GM12878 (cell line): ENCODE measurements at regions not wholly inside any gene's neighbourhood (a gene's known extent, or its start where the extent isn't known, plus 50 kb on each side); places are given as distances from the start of the nearest gene placed in this dataset.

Experiments used
- ATAC-seq: fragments of 200-7000 bp; cut with Tn5 transposase; 3 replicates; pipeline ENCODE4 v1.9.1; 2020; ENCODE audit warnings: mild to moderate bottlenecking, moderate library complexity
- BruUV-seq: library from RNA; stranded (reverse); fragments of 400-500 nt; replicated peaks from 2 replicates; lab custom pipeline; 2021; lab: Mats Ljungman, UMichigan
- CTCF ChIA-PET: fragments of 300-600 bp; sonication (Branson Sonifier 250); formaldehyde crosslinking; extraction: SDS; loops from one replicate; lab custom pipeline; 2021; ENCODE audit warnings: inconsistent platforms; lab: Yijun Ruan, JAX
- POLR2A ChIA-PET: fragments of 350-600 bp; formaldehyde crosslinking; extraction: SDS; loops from one replicate; lab custom pipeline; 2021; ENCODE audit warnings: inconsistent platforms; lab: Charles Lee
- RAD21 ChIA-PET: fragments of 300-600 bp; sonication (Branson Sonifier 250); formaldehyde crosslinking; loops from one replicate; lab custom pipeline; 2023; ENCODE audit warnings: antibody characterized with exemption; ENCODE audit not compliant: unreplicated experiment; lab: Charles Lee
- SMC1A ChIA-PET: fragments of 300-600 bp; sonication (Branson Sonifier 250); formaldehyde crosslinking; loops from one replicate; lab custom pipeline; 2023; ENCODE audit not compliant: unreplicated experiment, uncharacterized antibody; lab: Charles Lee
- DNase-seq: peaks from one replicate; pipeline ENCODE4 v3.0.0-alpha.2; 2011; ENCODE audit warnings: low read depth, low spot score
- FAIRE-seq: peaks from 3 replicates; lab custom pipeline; 2011; peaks lifted over from hg19 to GRCh38; lab: Jason Lieb, UNC
- H2AFZ ChIP-seq: 2 replicates; pipeline ENCODE4 v1.6.0; 2011; ENCODE audit warnings: low read depth, low read length, control low read depth; ENCODE audit not compliant: control insufficient read depth
- H3K27ac ChIP-seq: 2 replicates; pipeline ENCODE4 v1.5.1; 2011; ENCODE audit warnings: control low read depth; ENCODE audit not compliant: control insufficient read depth, insufficient read depth
- H3K27me3 ChIP-seq, 2 experiments: replicated peaks in 1 of 2; 2 replicates each; pipeline versions ENCODE4 v1.6.0 to v1.6.1; 2011; ENCODE audit warnings: low read length in 1 of 2; ENCODE audit not compliant: control insufficient read depth in 2 of 2, insufficient read depth in 2 of 2
- H3K36me3 ChIP-seq, 2 experiments: 2 replicates each; pipeline ENCODE4 v1.5.1; 2011; ENCODE audit warnings: low read length in 1 of 2; ENCODE audit not compliant: control insufficient read depth in 2 of 2, insufficient read depth in 2 of 2
- H3K4me1 ChIP-seq: 2 replicates; pipeline ENCODE4 v1.6.1; 2011; ENCODE audit warnings: mild to moderate bottlenecking, low read length, moderate library complexity, mixed read lengths; ENCODE audit not compliant: control insufficient read depth, insufficient read depth
- H3K4me2 ChIP-seq: 2 replicates; pipeline ENCODE4 v1.6.0; 2011; ENCODE audit warnings: control low read depth; ENCODE audit not compliant: control insufficient read depth, insufficient read depth
- H3K4me3 ChIP-seq: fragments of 200-600 bp; sonication (generic); 2 replicates; pipeline ENCODE4 v1.5.1; 2016
- H3K79me2 ChIP-seq: 2 replicates; pipeline ENCODE4 v1.6.0; 2011; ENCODE audit warnings: low read length; ENCODE audit not compliant: control insufficient read depth, insufficient read depth
- H3K9ac ChIP-seq: 2 replicates; pipeline ENCODE4 v1.8.0; 2011; ENCODE audit warnings: low read length, control low read depth, mixed read lengths; ENCODE audit not compliant: control insufficient read depth, insufficient read depth
- H3K9me3 ChIP-seq: replicated peaks from 3 replicates; pipeline ENCODE4 v1.5.1; 2011; ENCODE audit warnings: mild to moderate bottlenecking, low read length; ENCODE audit not compliant: control insufficient read depth, insufficient read depth
- H4K20me1 ChIP-seq: 2 replicates; pipeline ENCODE4 v1.6.0; 2011; ENCODE audit not compliant: control insufficient read depth, insufficient read depth
- ATF7 ChIP-seq: fragments of 450-650 bp; IDR thresholded peaks from 2 replicates; pipeline ENCODE4 v1.6.1; 2016; ENCODE audit warnings: low read depth, mild to moderate bottlenecking
- BCL3 ChIP-seq: IDR thresholded peaks from 2 replicates; pipeline ENCODE4 v1.6.1; 2011; ENCODE audit warnings: borderline replicate concordance, low read depth, mild to moderate bottlenecking, moderate library complexity, low read length; ENCODE audit not compliant: insufficient read depth, poor library complexity, severe bottlenecking
- CHD1 ChIP-seq: IDR thresholded peaks from 2 replicates; pipeline ENCODE4 v1.6.1; 2012; ENCODE audit warnings: low read depth, low read length, improper control_type of control experiment
- CHD4 ChIP-seq: fragments of 200-600 bp; sonication (generic); IDR thresholded peaks from 2 replicates; pipeline ENCODE4 v1.6.1; 2016; ENCODE audit warnings: mild to moderate bottlenecking
- CREM ChIP-seq: IDR thresholded peaks from 2 replicates; pipeline ENCODE4 v1.6.1; 2014; ENCODE audit warnings: antibody characterized with exemption, low read depth
- EGR1 ChIP-seq, 2 experiments: IDR thresholded peaks; 1 replicate in 1 of 2; 2 replicates in 1 of 2; pipeline ENCODE4 v1.6.1; 2011 to 2012; ENCODE audit warnings: low read depth in 2 of 2, low read length in 2 of 2, borderline replicate concordance in 1 of 2, mild to moderate bottlenecking in 1 of 2, moderate library complexity in 1 of 2
- MEF2B ChIP-seq: fragments of 450-650 bp; IDR thresholded peaks from 2 replicates; pipeline ENCODE4 v1.6.1; 2018; ENCODE audit warnings: mild to moderate bottlenecking, moderate library complexity; ENCODE audit not compliant: partially characterized antibody, poor library complexity, severe bottlenecking
- NFYB ChIP-seq: IDR thresholded peaks from 2 replicates; pipeline ENCODE4 v1.6.1; 2011; ENCODE audit warnings: low read depth, mild to moderate bottlenecking, low read length, improper control_type of control experiment, moderate library complexity; ENCODE audit not compliant: insufficient read depth
- NR2C2 ChIP-seq: IDR thresholded peaks from 2 replicates; pipeline ENCODE4 v1.6.1; 2011; ENCODE audit warnings: borderline replicate concordance, low read depth; ENCODE audit not compliant: control insufficient read depth, insufficient read length
- NRF1 ChIP-seq: conservative IDR thresholded peaks from 2 replicates; pipeline ENCODE4 v1.6.1; 2011; ENCODE audit warnings: mild to moderate bottlenecking, low read depth, low read length, improper control_type of control experiment
- PKNOX1 ChIP-seq: fragments of 450-650 bp; IDR thresholded peaks from 2 replicates; pipeline ENCODE4 v1.6.1; 2016; ENCODE audit warnings: mild to moderate bottlenecking
- PRDM15 ChIP-seq: fragments of 450-650 bp; formaldehyde crosslinking; IDR thresholded peaks from 2 replicates; pipeline ENCODE4 v1.4.0; 2020; ENCODE audit warnings: mild to moderate bottlenecking, moderate library complexity
- REST ChIP-seq: IDR thresholded peaks from 2 replicates; pipeline ENCODE4 v1.6.1; 2012; ENCODE audit warnings: mild to moderate bottlenecking, low read depth, low read length
- WGBS: methylation state at CpG from one replicate; pipeline ENCODE4 v1.1.6; 2016; ENCODE audit warnings: low lambda C conversion rate; ENCODE audit not compliant: insufficient replicate concordance, insufficient coverage; ENCODE audit errors: missing lambda C conversion rate; 5-methylcytosine and 5-hydroxymethylcytosine counted together
- in situ Hi-C: fragments of 300-500 bp; cut with MboI; formaldehyde crosslinking; loops from 9 replicates; pipeline ENCODE4 v1.14.3; 2018; ENCODE audit warnings: mixed read lengths
- intact Hi-C: fragments of 100-400 bp; cut with micrococcal nuclease; formaldehyde crosslinking; loops from one replicate; pipeline ENCODE4 v1.14.2; 2022; ENCODE audit not compliant: unreplicated experiment

GRCh38 chr6:169864148-169865020, 113.0 kb downstream of the ERMARD start:
- no peak overlapping the region for H3K4me3 ChIP-seq
- in situ Hi-C loops (no loop called here), intact Hi-C loops (no loop called here)
- H4K20me1 ChIP-seq = no peaks in the 10 kb centered on the region
- H3K9me3 ChIP-seq = no peaks in the 10 kb centered on the region; the same call in 2 of the 3 replicates
- DNase-seq (no peak), ATAC-seq (no peak), FAIRE-seq (no peak)
- no peak overlapping the region for H2AFZ ChIP-seq
- H3K27me3 ChIP-seq = no peaks in the 10 kb centered on the region
- no peak overlapping the region for H3K4me2 ChIP-seq
- no peaks in the 10 kb centered on the region for H3K36me3 ChIP-seq
- CTCF ChIA-PET = no interaction called here
- H3K79me2 ChIP-seq = no peaks in the 10 kb centered on the region
- SMC1A ChIA-PET = no interaction called here
- no peak overlapping the region for H3K9ac ChIP-seq
- H3K27ac ChIP-seq = no peak overlapping the region
- H3K4me1 ChIP-seq = no peaks in the 10 kb centered on the region
- POLR2A ChIA-PET = no interaction called here
- 39% methylated on average over 21 of the region's 23 CpGs for WGBS
- no TSS peak for BruUV-seq
- RAD21 ChIA-PET = no interaction called here
- no peak for TF ChIP-seq BCL3
- TF ChIP-seq NR2C2 = no peak
- no peak for TF ChIP-seq CREM
- TF ChIP-seq NRF1 = no peak
- no peak for TF ChIP-seq CHD4
- TF ChIP-seq EGR1 (IDR thresholded peaks at IDR 0.05; ENCODE audit: borderline replicate concordance in 1 of 2, low read depth in 2 of 2, low read length in 2 of 2) = no peak
- no peak for TF ChIP-seq ATF7
- no peak for TF ChIP-seq CHD1
- no peak for TF ChIP-seq NFYB
- TF ChIP-seq PKNOX1 = no peak
- TF ChIP-seq MEF2B = no peak
- no peak for TF ChIP-seq REST
- no peak for TF ChIP-seq PRDM15
